SK-N-SH treated with all-trans-retinoic acid at 6 μM for 48 hours (cell line): ENCODE measurements at regions not wholly inside any gene's neighbourhood (a gene's known extent, or its start where the extent isn't known, plus 50 kb on each side); places are given as distances from the start of the nearest gene placed in this dataset.

Source experiments
- POU6F1 ChIP-seq: fragments of 250-450 bp; sonication (Bioruptor Pico); IDR thresholded peaks from 2 replicates; pipeline ENCODE4 v1.8.0; 2021; ENCODE audit warnings: low read depth, mild to moderate bottlenecking, moderate library complexity, borderline replicate concordance
- ZNF70 ChIP-seq: fragments of 450-650 bp; formaldehyde crosslinking; IDR thresholded peaks from 2 replicates; pipeline ENCODE4 v1.5.0; 2020; ENCODE audit warnings: mild to moderate bottlenecking, moderate library complexity

GRCh38 chr3:161731968-161732367, 235.4 kb downstream of the OTOL1 start:
- TF ChIP-seq ZNF70 (CRISPR knock-in tag) (no peak), POU6F1 (CRISPR knock-in tag) (no peak)
